Dermis microvascular lymphatic vessel endothelial cell (primary cell): ENCODE measurements at regions not wholly inside any gene's neighbourhood (a gene's known extent, or its start where the extent isn't known, plus 50 kb on each side); places are given as distances from the start of the nearest gene placed in this dataset.
"Not testable (repeated sequence)": the region's sequence is repeated elsewhere in the genome, so short reads cannot be mapped to it uniquely, and the experiment has no call there.

Source experiments
- DNase-seq, 2 donors: peaks; one replicate each; pipeline versions ENCODE4 v3.0.0 to v3.0.0-alpha.2; 2010; ENCODE audit warnings: low read depth in 2 of 2

DNA sequence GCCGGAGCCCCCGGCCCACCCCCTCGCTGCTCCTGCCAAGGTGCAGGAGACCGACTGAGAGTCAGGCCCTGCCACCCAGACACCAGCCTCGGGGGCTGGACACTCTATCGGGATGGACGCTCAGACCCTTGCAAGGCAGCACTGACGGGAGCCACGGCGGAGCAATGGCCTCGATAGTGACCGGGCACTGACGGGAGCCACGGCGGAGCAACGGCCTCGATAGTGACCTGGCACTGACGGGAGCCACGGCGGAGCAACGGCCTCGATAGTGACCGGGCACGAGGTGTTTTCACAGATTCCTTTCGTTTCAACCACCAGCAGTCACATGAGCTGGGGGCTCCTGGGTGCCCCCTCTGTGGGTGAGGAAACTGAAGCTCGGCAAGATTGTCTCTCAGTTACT is 123.6 kb upstream of the PPP1R26 start:
- DNase-seq, result no peak

GRCh38 chr9:135356796-135357195 is 122.8 kb upstream of the PPP1R26 start:
- DNase-seq, result no peak

DNA sequence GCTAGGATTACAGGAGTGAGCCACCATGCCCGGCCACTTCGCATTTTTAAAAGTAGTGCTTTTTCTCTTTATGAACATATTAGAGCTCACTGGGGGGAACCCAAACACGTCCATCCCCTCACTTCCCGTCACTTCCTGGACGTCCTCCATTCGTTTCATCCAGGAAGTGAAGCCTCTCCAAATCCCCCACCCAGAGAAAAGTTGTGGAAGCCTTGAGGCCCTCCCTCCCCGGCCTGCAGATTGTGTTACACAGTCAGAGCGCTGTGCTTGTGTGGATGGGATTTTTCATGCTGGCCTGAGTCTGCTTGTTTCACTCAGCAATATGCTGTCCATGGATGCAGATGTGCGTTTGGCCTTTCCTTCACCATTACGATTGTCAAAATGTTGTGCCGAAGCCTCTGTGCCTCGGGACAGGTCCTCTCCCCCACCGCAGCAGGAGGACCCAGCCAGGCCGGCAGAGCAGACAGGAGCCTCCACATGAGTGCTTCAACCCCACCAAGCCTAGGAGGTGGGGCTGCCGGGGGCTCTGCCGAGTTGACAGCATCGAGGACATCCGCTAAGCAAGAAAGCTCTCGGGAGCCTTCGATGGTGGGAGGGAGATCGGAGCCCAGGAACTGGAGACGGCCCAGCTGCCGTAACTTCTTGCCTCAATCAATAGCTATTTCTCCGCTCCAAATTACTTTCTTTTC is 121.6 kb upstream of the PPP1R26 start:
- no peak for DNase-seq

- DNase-seq, result no peak
These were observed 121.0 kb upstream of the PPP1R26 start for GRCh38 chr9:135358552-135358940.

- DNase-seq, result no peak
These were observed 119.8 kb upstream of the PPP1R26 start for GRCh38 chr9:135359764-135360163.

GRCh38 chr9:135360617-135361016 is 119.0 kb upstream of the PPP1R26 start:
- no peak for DNase-seq

GRCh38 chr9:135361668-135362067 is 117.9 kb upstream of the PPP1R26 start:
- DNase-seq, result not testable (repeated sequence)

DNA sequence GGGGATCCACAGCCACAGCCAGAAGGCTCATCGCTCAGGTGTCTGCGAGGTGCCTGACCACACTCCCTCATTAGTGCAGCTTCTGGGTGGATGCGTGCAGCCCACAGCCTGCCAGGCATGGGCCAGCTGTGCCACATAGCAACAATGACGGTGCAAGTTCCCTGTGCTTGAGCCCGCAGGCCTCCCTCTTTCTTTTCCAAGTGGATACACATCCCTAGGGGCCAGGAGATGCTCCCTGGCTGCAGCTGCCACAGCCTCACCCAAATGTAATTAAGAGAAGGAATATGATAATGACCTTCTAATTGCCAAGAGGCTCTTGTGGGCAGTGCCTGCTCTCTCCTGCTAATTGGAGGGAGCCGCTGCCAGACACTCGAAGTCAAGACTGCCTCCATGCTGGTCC is 116.0 kb upstream of the PPP1R26 start:
- no peak for DNase-seq

DNA sequence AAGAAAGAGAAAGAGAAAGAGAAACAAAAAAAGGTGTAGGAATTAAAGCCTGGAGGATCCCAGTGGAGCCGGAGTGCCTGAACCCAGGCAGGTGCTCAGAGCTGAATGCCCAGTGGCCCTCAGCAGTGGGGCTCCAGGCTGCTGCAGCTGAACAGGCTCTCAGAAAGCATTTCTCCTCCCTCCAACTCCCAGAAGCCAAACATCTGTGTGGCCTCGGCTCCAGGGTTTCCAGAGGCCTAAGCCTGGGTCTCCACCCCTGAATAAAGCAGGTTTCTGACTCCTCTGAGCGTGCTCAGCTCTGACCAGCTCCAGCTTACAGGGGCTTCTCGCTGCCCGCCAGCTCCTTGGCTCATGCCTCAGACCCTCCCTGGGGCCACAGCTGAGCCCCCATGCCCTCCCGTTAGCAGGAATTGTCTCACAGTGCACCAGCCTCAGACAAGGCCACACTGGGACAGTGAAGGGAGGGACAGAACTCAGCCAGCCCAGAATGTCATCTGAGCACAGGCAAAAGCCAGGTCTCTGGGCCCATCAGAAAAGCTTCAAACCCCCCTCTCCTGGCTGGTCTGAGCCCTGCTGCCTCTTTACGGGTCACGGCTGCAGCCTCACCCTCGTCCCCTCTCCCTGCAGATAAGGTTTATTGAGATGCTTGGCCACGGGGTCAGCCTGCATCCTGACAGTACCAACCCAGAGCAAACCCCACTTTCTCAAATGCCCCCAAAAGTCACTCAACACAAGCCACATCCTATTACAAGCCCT is 114.4 kb upstream of the PPP1R26 start:
- DNase-seq, result no peak

DNA sequence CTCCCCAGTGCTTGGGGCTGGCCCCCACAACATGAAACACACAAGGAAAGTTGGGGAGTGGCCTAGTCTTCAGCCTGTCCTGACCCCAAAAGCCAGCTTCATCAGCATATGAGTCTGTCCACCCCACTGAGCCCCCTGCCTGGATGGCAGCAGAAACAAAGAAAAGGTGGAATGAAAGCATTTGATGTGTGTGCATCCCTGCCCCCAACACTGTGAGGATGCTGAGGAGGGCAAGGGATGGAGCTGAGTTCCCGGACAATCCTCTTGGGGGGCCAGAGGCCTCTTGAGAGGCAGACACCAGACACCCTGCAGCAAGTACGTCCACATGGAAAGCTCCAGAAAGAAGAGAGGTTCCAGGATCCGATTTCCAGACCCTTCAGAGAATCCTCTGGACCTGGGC is 113.5 kb upstream of the PPP1R26 start:
- DNase-seq, result no peak

DNA sequence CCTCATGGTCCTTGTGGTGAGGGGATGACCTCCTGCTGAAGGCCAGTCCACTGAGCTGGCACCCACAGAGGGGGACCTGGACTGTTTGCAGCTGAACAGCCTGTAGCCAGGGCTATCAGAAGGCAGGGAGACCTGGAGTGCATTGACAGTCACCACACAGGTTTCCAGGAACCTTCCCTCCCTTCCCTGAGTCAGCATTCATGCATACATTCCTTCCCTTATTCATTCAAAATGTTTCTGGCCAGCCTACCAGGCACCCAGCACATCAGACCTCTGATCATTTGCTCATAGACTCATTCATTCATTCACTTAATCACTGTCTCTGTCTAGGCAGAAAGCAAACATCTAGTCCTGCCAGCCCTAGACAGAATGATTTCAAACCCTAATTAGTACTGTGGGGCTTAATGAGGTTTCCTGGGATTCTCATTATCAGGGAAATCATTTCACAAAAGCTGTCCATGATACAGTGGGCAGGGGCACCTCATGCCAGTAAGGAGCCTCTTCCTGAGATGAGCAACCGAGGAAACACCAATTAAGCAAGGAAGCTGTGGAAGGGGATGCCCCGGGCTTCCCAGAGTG is 110.1 kb upstream of the PPP1R26 start:
- no peak for DNase-seq

GRCh38 chr9:135370411-135371375 is 108.9 kb upstream of the PPP1R26 start:
- no peak for DNase-seq

- DNase-seq, result no peak
These were observed 108.0 kb upstream of the PPP1R26 start for GRCh38 chr9:135371535-135371934.

DNA sequence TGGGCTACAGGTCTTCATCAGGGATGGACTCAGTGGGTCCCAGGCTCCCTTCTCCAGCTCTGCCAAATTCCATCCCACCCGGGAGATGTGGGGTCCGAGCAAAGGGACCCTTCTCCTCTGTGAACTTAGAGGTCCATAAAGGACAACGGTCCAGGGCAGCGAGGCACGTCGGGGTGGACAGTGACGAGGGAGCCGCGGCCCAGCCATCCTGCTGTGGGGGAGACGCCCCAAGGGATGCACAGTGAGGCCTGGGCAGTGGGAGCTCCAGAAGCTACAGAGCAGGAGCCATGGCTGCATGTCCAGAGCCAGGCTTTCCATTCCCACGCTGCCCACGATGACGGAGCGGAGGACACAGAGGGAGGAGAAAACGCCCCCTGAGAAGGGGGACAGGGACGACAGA is 107.5 kb upstream of the PPP1R26 start:
- DNase-seq, result no peak

- no peak for DNase-seq
These were observed 107.0 kb upstream of the PPP1R26 start for GRCh38 chr9:135372501-135373008.

DNA sequence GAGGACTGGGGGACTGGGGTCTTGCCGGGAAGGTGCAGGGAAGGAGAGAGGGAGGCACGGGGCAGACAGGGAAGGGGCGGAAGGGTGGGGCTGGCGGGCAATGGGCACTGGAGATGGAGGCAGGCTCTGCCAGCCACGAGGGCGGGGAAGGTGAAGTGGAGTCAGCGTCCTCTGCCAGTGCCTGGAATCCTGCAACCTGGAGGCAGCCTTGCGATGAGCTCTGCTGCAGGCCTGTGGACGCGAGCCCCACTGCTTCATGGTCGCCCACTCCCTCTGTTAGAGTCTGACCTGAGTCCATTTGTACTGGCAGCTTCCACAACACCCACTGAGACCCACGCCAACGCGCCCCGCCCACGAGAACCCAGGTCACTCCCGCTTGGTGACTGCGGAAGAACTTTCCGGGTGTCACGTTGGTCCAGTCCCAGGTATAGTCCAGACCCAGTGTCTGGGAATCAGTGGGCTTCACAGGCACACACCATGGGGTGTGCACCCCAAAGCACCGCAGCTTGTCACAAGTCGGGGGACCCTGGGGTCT is 106.4 kb upstream of the PPP1R26 start:
- DNase-seq, result no peak

GRCh38 chr9:135373820-135374219 is 105.8 kb upstream of the PPP1R26 start:
- no peak for DNase-seq

- no peak for DNase-seq
These were observed 105.0 kb upstream of the PPP1R26 start for GRCh38 chr9:135374591-135374990.

GRCh38 chr9:135375001-135375400 is 104.6 kb upstream of the PPP1R26 start:
- DNase-seq, result no peak

DNA sequence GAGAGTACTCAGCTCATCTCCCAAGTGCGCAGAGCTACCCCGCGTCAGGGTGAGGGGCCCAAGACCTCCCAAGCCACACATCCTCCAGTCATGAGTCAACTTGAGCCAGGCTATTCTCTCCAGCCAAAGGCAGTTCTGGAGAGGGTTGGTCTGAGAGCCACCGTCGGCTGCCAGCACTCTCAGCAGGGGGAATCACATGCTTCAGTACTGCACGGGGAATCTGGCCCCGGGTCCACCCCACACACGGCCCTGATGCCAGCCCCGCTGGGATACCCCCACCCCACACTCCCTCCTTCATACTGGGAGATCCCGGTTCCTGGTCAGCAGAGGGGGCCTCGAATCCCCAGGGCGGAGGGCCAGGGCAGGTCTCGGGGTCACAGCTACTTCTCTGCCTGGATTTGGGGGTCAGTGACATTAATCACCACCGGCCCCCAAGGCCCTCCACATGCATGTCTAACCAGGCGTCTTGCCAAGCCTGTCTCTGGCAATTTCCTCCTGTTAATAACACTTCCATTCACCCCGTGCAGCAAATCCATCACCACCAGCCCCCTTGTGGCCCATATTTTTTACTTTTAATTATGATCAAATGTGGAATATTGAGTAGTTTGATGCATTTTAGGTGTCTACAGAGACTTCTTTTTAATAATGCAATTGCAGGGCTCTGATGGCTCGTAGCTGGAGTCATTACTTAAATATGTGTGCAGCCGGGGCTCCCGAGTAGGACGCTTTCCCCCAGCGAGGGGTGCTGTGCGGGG is 102.9 kb upstream of the PPP1R26 start:
- no peak for DNase-seq

GRCh38 chr9:135377431-135377830 is 102.2 kb upstream of the PPP1R26 start:
- DNase-seq, result no peak
